Glomerular endothelial cell (primary cell): ENCODE measurements at regions not wholly inside any gene's neighbourhood (a gene's known extent, or its start where the extent isn't known, plus 50 kb on each side); places are given as distances from the start of the nearest gene placed in this dataset.

ENCODE experiments used
- DNase-seq: peaks from one replicate; pipeline ENCODE4 v3.0.0-alpha.2; 2011; ENCODE audit warnings: low read depth, low spot score; ENCODE audit errors: extremely low read depth

GRCh38 chr1:22241811-22242210 is 98.9 kb upstream of the WNT4 start:
- DNase-seq: no peak

GRCh38 chr1:22245100-22245650 is 102.3 kb upstream of the WNT4 start:
- DNase-seq: no peak

GRCh38 chr1:22245726-22246125 is 102.8 kb upstream of the WNT4 start:
- no peak for DNase-seq

- DNase-seq: no peak
Measured at GRCh38 chr1:22246755-22247480, 104.0 kb upstream of the WNT4 start.

GRCh38 chr1:22247527-22248245 is 104.8 kb upstream of the WNT4 start:
- DNase-seq: no peak

GRCh38 chr1:22248746-22249145 is 105.8 kb upstream of the WNT4 start:
- no peak for DNase-seq

GRCh38 chr1:22249928-22250680 is 107.2 kb upstream of the WNT4 start:
- DNase-seq: no peak

- no peak for DNase-seq
Measured at GRCh38 chr1:22250724-22251123, 107.8 kb upstream of the WNT4 start.

- no peak for DNase-seq
Measured at GRCh38 chr1:22252251-22252650, 109.4 kb upstream of the WNT4 start.

- DNase-seq: no peak
Measured at GRCh38 chr1:22253012-22253790, 110.3 kb upstream of the WNT4 start.

GRCh38 chr1:22254756-22255155 is 111.9 kb upstream of the WNT4 start:
- no peak for DNase-seq

- no peak for DNase-seq
Measured at GRCh38 chr1:22255341-22256212, 112.7 kb upstream of the WNT4 start.

GRCh38 chr1:22256213-22256512 is 113.3 kb upstream of the WNT4 start:
- DNase-seq: no peak

GRCh38 chr1:22257290-22258275 is 114.7 kb upstream of the WNT4 start:
- DNase-seq: no peak

GRCh38 chr1:22258698-22259097 is 115.8 kb upstream of the WNT4 start:
- DNase-seq: no peak

- DNase-seq: no peak
Measured at GRCh38 chr1:22259551-22260282, 116.8 kb upstream of the WNT4 start.

GRCh38 chr1:22260860-22261432 is 118.0 kb upstream of the WNT4 start:
- DNase-seq: no peak

- no peak for DNase-seq
Measured at GRCh38 chr1:22261580-22261979, 118.7 kb upstream of the WNT4 start.
